PFSK-1 (cell line): ENCODE measurements at regions not wholly inside any gene's neighbourhood (a gene's known extent, or its start where the extent isn't known, plus 50 kb on each side); places are given as distances from the start of the nearest gene placed in this dataset.

ENCODE experiments used
- FOXP2 ChIP-seq: optimal IDR thresholded peaks from 2 replicates; pipeline ENCODE3; 2011; ENCODE audit warnings: borderline replicate concordance, control low read depth, inconsistent platforms; ENCODE audit not compliant: insufficient read depth; ENCODE audit errors: extremely low read length, extremely low read depth
- POLR2AphosphoS5 ChIP-seq: IDR thresholded peaks from 2 replicates; pipeline ENCODE4 v1.6.1; 2012; ENCODE audit warnings: low read depth, mild to moderate bottlenecking, control low read depth, low read length, moderate library complexity
- REST ChIP-seq, 2 experiments: IDR thresholded peaks; 2 replicates each; pipeline versions ENCODE4 v1.6.1 to v1.8.0; 2011 to 2012; ENCODE audit warnings: low read depth in 2 of 2, low read length in 2 of 2, control low read depth in 1 of 2, inconsistent platforms in 1 of 2, mild to moderate bottlenecking in 1 of 2, moderate library complexity in 1 of 2; ENCODE audit not compliant: insufficient read depth in 1 of 2
- SIN3A ChIP-seq: IDR thresholded peaks from 2 replicates; pipeline ENCODE4 v1.6.1; 2012; ENCODE audit warnings: mild to moderate bottlenecking, low read length, moderate library complexity, borderline replicate concordance; ENCODE audit not compliant: insufficient read depth
- TAF1 ChIP-seq: IDR thresholded peaks from 2 replicates; pipeline ENCODE4 v1.6.1; 2012; ENCODE audit warnings: low read length, control low read depth, borderline replicate concordance; ENCODE audit not compliant: insufficient read depth

DNA sequence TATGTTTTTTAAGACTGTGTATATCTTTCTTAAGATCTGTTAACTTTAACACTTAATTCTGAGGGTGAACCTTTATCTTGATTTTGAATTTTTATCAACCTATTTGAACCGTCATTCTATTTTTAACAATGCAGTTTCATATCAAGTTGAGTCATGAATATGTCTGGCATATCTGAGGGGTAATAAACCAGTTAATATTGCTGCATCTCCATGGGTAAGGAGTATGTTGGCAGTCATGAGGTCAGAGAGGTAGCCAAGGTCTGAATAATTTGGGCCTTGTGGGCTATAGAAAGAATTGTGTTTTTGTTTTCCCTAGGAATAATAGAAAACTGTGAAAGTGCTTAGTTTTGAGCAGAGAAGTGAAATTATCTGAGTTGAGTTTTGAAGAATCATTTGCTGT lies 419.0 kb downstream of the PLK2 start:
- no peak for TF ChIP-seq REST (IDR thresholded peaks at IDR 0.05; ENCODE audit: insufficient read depth in 1 of 2, low read depth in 2 of 2, low read length in 2 of 2)
- no peak for TF ChIP-seq TAF1
- no peak for TF ChIP-seq POLR2AphosphoS5
- no peak for TF ChIP-seq SIN3A
- no peak for TF ChIP-seq FOXP2
